ENCODE measurements at regions not wholly inside any gene's neighbourhood (a gene's known extent, or its start where the extent isn't known, plus 50 kb on each side); places are given as distances from the start of the nearest gene placed in this dataset.

DNA sequence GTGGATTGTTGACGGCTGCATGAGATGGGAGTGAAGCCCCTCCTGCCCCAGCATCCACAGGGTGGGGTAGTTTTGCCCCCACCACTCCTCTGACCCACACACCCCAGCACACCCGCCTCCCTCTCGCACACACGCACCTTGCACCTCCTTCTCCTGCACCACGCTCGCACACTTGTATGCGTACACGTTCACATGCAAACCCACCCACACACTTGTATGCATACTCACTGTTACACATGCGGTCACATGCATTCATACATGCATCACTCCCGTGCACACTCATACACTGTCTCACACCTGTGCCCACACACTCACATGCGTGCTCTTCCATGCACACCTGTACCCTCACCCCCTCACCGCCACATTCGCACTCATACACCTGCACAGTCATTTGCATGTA lies 70.5 kb upstream of the CIBAR2 start:
- H3K27me3 ChIP-seq (replicated peaks; ENCODE audit: control insufficient read depth, insufficient read depth, low read length): no peaks in the 10 kb centered on the region
- peaks cover 15% of the 10 kb centered on the region for H3K9me3 ChIP-seq (ENCODE audit: control insufficient read depth, low read length)
- H3K9ac ChIP-seq (ENCODE audit: low read length): no peak overlapping the region
- H3K36me3 ChIP-seq (ENCODE audit: control insufficient read depth, insufficient read depth, low read length, severe bottlenecking): peaks cover 45% of the 10 kb centered on the region
- H3K4me3 ChIP-seq (ENCODE audit: low read length): no peak overlapping the region
- DNase-seq (ENCODE audit: low read depth): no peak
- H3K4me1 ChIP-seq (ENCODE audit: control insufficient read depth, insufficient read depth, low read length): peaks cover 9% of the 10 kb centered on the region

GRCh38 chr16:85183564-85183963 lies 71.3 kb upstream of the CIBAR2 start:
- H3K4me1 ChIP-seq (ENCODE audit: control insufficient read depth, insufficient read depth, low read length): peaks cover 9% of the 10 kb centered on the region
- H3K9me3 ChIP-seq (ENCODE audit: control insufficient read depth, low read length): peaks cover 15% of the 10 kb centered on the region
- DNase-seq (ENCODE audit: low read depth): no peak
- H3K27me3 ChIP-seq (replicated peaks; ENCODE audit: control insufficient read depth, insufficient read depth, low read length): no peaks in the 10 kb centered on the region
- H3K4me3 ChIP-seq (ENCODE audit: low read length): no peak overlapping the region
- H3K9ac ChIP-seq (ENCODE audit: low read length): no peak overlapping the region
- peaks cover 43% of the 10 kb centered on the region for H3K36me3 ChIP-seq (ENCODE audit: control insufficient read depth, insufficient read depth, low read length, severe bottlenecking)

- Histone ChIP-seq H3K9me3 (ENCODE audit: control insufficient read depth, low read length) (peaks cover 15% of the 10 kb centered on the region), H3K4me3 (ENCODE audit: low read length) (no peak overlapping the region), H3K36me3 (ENCODE audit: control insufficient read depth, insufficient read depth, low read length, severe bottlenecking) (peaks cover 41% of the 10 kb centered on the region), H3K9ac (ENCODE audit: low read length) (no peak overlapping the region), H3K4me1 (ENCODE audit: control insufficient read depth, insufficient read depth, low read length) (peaks cover 14% of the 10 kb centered on the region), H3K27me3 (replicated peaks; ENCODE audit: control insufficient read depth, insufficient read depth, low read length) (no peaks in the 10 kb centered on the region)
- DNase-seq (ENCODE audit: low read depth): no peak
These were observed 72.1 kb upstream of the CIBAR2 start for GRCh38 chr16:85184404-85184803.

DNA sequence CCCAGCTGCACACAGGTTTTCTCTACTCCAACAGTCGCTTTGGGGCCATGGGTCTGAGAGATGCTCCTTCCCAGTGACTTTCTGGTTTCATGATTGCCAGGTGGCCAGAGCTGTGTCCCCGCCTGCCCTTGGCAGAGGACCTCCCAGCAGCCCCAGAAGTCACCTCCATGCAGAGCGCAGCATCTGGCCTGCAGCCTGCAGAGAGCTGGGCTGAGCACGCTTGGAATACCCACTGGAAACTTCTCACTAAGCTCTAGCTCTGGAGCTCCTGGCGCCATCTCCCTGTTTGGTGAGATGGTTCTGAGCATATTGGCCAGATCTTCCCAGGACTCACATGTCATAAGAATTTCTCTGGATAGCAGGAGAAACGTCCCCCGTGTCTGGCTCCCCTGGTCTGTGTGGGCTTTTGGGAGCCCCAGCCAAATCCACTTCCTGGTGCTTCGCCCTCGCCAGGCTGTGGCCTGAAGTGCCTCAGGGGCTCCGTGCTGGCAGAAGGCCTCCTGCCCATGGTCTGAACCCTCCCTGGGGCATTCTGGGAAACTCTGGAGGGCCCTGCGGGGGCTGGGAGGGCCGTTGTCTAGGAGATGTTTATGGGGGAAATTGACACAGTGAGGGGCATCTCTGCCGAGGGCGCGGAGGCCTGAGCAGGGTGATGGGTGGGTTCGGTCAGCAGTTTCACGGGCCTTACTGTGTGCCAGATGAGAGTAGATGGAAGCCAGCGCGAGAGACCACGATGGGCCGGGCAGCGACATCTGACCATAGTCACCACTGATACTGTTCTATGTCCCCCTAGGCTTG lies 73.2 kb upstream of the CIBAR2 start:
- no peak for DNase-seq (ENCODE audit: low read depth)
- H3K4me3 ChIP-seq (ENCODE audit: low read length): no peak overlapping the region
- H3K36me3 ChIP-seq (ENCODE audit: control insufficient read depth, insufficient read depth, low read length, severe bottlenecking): peaks cover 43% of the 10 kb centered on the region
- peaks cover 22% of the 10 kb centered on the region for H3K9me3 ChIP-seq (ENCODE audit: control insufficient read depth, low read length)
- H3K27me3 ChIP-seq (replicated peaks; ENCODE audit: control insufficient read depth, insufficient read depth, low read length): no peaks in the 10 kb centered on the region
- H3K9ac ChIP-seq (ENCODE audit: low read length): no peak overlapping the region
- H3K4me1 ChIP-seq (ENCODE audit: control insufficient read depth, insufficient read depth, low read length): peaks cover 15% of the 10 kb centered on the region

DNA sequence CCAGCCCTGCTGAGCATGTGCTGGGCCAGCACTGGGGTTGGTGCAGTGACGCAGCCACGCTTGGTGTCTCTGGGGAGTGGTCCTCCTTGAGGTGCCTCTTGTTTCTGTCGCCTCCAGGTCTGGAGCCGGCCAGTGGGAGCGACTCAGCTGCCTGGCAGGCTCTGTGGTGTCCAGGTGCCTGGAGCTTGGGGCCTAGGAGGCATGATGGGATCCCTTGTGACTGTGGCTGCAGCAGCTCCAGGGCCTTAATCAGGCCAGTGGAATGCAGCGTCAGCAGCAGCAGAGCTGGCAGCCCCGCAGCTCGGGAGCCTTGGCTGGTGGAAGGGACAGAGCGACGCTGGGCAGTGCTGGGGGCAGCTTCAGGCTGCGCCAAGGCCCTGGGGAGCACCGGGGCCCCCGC lies 74.7 kb upstream of the CIBAR2 start:
- Histone ChIP-seq H3K36me3 (ENCODE audit: control insufficient read depth, insufficient read depth, low read length, severe bottlenecking) (peaks cover 43% of the 10 kb centered on the region), H3K9me3 (ENCODE audit: control insufficient read depth, low read length) (peaks cover 22% of the 10 kb centered on the region), H3K4me3 (ENCODE audit: low read length) (no peak overlapping the region), H3K27me3 (replicated peaks; ENCODE audit: control insufficient read depth, insufficient read depth, low read length) (no peaks in the 10 kb centered on the region), H3K4me1 (ENCODE audit: control insufficient read depth, insufficient read depth, low read length) (peaks cover 15% of the 10 kb centered on the region), H3K9ac (ENCODE audit: low read length) (no peak overlapping the region)
- DNase-seq (ENCODE audit: low read depth): peak; percentile 62

GRCh38 chr16:85187447-85187846 lies 75.2 kb upstream of the CIBAR2 start:
- peaks cover 43% of the 10 kb centered on the region for H3K36me3 ChIP-seq (ENCODE audit: control insufficient read depth, insufficient read depth, low read length, severe bottlenecking)
- H3K4me3 ChIP-seq (ENCODE audit: low read length): no peak overlapping the region
- H3K9me3 ChIP-seq (ENCODE audit: control insufficient read depth, low read length): peaks cover 22% of the 10 kb centered on the region
- H3K4me1 ChIP-seq (ENCODE audit: control insufficient read depth, insufficient read depth, low read length): peaks cover 17% of the 10 kb centered on the region
- H3K9ac ChIP-seq (ENCODE audit: low read length): no peak overlapping the region
- no peaks in the 10 kb centered on the region for H3K27me3 ChIP-seq (replicated peaks; ENCODE audit: control insufficient read depth, insufficient read depth, low read length)
- DNase-seq (ENCODE audit: low read depth): no peak

DNA sequence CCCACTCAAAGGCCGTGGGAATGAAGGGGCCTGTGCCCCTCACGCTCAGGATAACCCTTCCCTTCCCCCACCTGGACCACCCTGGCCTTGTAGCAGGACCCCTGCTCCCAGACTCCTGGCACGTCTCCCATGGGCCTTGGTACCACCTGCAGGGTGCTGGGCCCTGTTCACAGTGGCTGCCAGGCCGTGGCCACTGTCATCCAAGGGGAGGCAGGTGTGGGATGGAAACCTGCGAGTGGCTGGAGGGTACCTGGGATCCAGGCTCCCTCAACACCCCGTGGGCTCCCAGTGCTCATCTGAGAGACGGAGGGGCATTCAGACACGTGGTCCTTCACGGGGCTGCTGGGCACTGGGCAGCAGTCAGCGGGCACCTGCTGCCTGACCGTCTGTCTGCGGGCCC lies 75.6 kb upstream of the CIBAR2 start:
- H3K9me3 ChIP-seq (ENCODE audit: control insufficient read depth, low read length): peaks cover 22% of the 10 kb centered on the region
- H3K4me1 ChIP-seq (ENCODE audit: control insufficient read depth, insufficient read depth, low read length): peaks cover 21% of the 10 kb centered on the region
- no peak for DNase-seq (ENCODE audit: low read depth)
- peaks cover 40% of the 10 kb centered on the region for H3K36me3 ChIP-seq (ENCODE audit: control insufficient read depth, insufficient read depth, low read length, severe bottlenecking)
- no peaks in the 10 kb centered on the region for H3K27me3 ChIP-seq (replicated peaks; ENCODE audit: control insufficient read depth, insufficient read depth, low read length)
- no peak overlapping the region for H3K9ac ChIP-seq (ENCODE audit: low read length)
- H3K4me3 ChIP-seq (ENCODE audit: low read length): no peak overlapping the region

DNA sequence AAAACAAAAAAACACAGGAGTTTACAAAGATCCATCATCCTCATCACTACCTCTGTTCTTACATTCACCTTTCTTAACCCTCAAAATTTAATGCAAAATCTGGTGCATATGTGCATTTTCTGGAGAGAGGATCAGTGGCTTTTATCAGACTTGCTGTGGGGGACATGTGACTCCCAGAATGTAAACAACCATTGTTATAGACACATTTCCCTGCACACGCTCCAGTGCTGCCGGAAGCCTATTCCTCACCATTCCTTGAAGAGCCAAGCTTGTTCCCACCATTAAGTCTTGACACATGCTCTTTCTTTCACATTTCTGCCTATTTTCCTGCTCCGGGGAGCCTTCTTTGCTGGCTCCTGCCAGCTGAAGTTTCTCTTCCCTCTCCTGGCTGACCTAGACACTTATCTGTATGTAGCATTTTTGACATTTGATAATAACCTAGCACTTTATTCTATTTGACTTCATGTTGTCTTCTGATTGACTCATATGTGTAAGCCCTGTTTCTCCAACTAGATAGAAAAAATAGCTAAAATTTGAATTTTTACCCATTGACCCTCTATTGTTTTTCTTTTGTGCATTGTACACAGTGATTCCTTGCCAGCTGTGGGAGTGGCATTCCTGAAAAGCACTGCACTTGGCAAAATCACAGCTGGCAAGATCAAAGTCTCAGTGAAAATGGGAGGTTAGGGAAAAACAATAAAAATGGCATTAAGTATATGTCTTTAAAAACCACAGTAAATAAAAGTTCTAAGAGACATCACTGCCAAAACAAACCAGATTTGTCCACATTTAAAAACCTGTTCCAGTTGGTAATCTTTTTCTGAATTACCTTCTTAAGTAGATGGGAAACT lies 76.8 kb upstream of the CIBAR2 start:
- no peak overlapping the region for H3K9ac ChIP-seq (ENCODE audit: low read length)
- H3K27me3 ChIP-seq (replicated peaks; ENCODE audit: control insufficient read depth, insufficient read depth, low read length): no peaks in the 10 kb centered on the region
- H3K4me1 ChIP-seq (ENCODE audit: control insufficient read depth, insufficient read depth, low read length): peaks cover 25% of the 10 kb centered on the region
- no peak overlapping the region for H3K4me3 ChIP-seq (ENCODE audit: low read length)
- H3K36me3 ChIP-seq (ENCODE audit: control insufficient read depth, insufficient read depth, low read length, severe bottlenecking): peaks cover 30% of the 10 kb centered on the region
- peaks cover 21% of the 10 kb centered on the region for H3K9me3 ChIP-seq (ENCODE audit: control insufficient read depth, low read length)
- no peak for DNase-seq (ENCODE audit: low read depth)

DNA sequence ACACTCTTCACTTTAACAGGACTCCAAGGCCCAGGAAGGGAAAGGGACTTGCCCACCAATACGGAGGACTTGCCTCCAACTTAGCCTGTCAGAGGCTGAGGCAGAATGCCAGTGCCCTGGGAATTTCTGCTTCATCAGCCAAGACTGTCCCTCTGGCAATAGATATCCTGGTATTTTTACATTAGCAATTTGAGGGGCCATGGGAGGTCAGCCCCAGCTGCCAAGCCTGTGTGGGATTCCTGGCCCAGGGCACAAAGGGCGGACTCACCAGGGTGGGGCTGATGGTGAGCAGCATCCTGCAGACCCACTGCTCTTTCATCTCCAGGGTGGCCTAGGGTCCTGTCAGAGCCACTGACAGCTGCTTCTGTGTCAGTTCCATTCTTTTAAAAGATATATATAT lies 78.3 kb upstream of the CIBAR2 start:
- Histone ChIP-seq H3K36me3 (ENCODE audit: control insufficient read depth, insufficient read depth, low read length, severe bottlenecking) (peaks cover 15% of the 10 kb centered on the region), H3K9ac (ENCODE audit: low read length) (no peak overlapping the region), H3K9me3 (ENCODE audit: control insufficient read depth, low read length) (peaks cover 7% of the 10 kb centered on the region), H3K4me1 (ENCODE audit: control insufficient read depth, insufficient read depth, low read length) (peaks cover 30% of the 10 kb centered on the region), H3K4me3 (ENCODE audit: low read length) (no peak overlapping the region), H3K27me3 (replicated peaks; ENCODE audit: control insufficient read depth, insufficient read depth, low read length) (no peaks in the 10 kb centered on the region)
- DNase-seq (ENCODE audit: low read depth): no peak

GRCh38 chr16:85191341-85191965 lies 79.2 kb upstream of the CIBAR2 start:
- Histone ChIP-seq H3K9me3 (ENCODE audit: control insufficient read depth, low read length) (peaks cover 7% of the 10 kb centered on the region), H3K27me3 (replicated peaks; ENCODE audit: control insufficient read depth, insufficient read depth, low read length) (no peaks in the 10 kb centered on the region), H3K36me3 (ENCODE audit: control insufficient read depth, insufficient read depth, low read length, severe bottlenecking) (peaks cover 8% of the 10 kb centered on the region), H3K9ac (ENCODE audit: low read length) (no peak overlapping the region), H3K4me1 (ENCODE audit: control insufficient read depth, insufficient read depth, low read length) (peaks cover 38% of the 10 kb centered on the region), H3K4me3 (ENCODE audit: low read length) (no peak overlapping the region)
- no peak for DNase-seq (ENCODE audit: low read depth)

Data from adipocyte (in vitro differentiated cells).